ENCODE measurements at regions not wholly inside any gene's neighbourhood (a gene's known extent, or its start where the extent isn't known, plus 50 kb on each side); places are given as distances from the start of the nearest gene placed in this dataset.

DNA sequence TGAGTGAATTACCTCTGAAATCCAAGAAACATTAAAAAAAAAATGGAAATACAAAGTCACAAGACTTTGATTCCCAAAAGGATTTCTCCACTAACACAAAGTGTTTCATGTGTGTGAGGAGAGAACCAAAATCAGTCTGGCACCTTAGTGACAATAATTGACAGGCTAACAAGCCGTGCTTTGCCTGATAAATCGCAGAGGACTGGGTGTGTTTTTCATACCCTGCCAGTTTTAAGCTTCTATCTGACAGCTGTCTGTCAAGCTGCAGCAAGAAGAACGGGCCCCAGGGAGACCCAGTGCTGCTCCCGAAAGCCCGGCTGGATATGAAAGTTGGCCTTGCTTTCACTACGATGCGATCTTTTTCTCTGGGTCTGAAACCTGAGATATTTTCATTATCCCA is 101.6 kb upstream of the KCNK2 start:
- Histone ChIP-seq H2BK12ac (ENCODE audit: low read length) (no peak overlapping the region), H3K27me3 (ENCODE audit: control insufficient read depth in 3 of 3, insufficient read depth in 3 of 3, low read depth in 1 of 3, low read length in 3 of 3) (peaks cover 0 to 26% (median 0%) of the 10 kb centered on the region in 3 experiments), H2BK120ac (ENCODE audit: low read depth, low read length) (no peak overlapping the region), H2AFZ (ENCODE audit: low read length) (no peak overlapping the region), H3K36me3 (replicated peaks in 1 of 2; ENCODE audit: control insufficient read depth in 2 of 2, insufficient read depth in 2 of 2, low read length in 2 of 2) (no peaks in the 10 kb centered on the region), H3K9ac (ENCODE audit: low read depth, low read length, poor library complexity) (no peak overlapping the region), H3K18ac (ENCODE audit: low read length) (no peak overlapping the region), H3K27ac (replicated peaks; ENCODE audit: low read length) (no peak overlapping the region), H3K79me1 (ENCODE audit: low read depth, low read length) (no peaks in the 10 kb centered on the region), H4K91ac (ENCODE audit: low read depth, low read length, poor library complexity) (no peak overlapping the region), H3K4me1 (ENCODE audit: control insufficient read depth in 2 of 2, insufficient read depth in 1 of 2, low read depth in 1 of 2, low read length in 2 of 2) (peaks cover 7 to 9% of the 10 kb centered on the region in 2 donors), H3K23ac (ENCODE audit: low read depth, low read length, poor library complexity) (no peak overlapping the region), H3K9me3 (replicated peaks in 1 of 2; ENCODE audit: control insufficient read depth in 2 of 2, insufficient read depth in 1 of 2, low read depth in 1 of 2, low read length in 2 of 2) (no peaks in the 10 kb centered on the region), H3K14ac (ENCODE audit: low read length) (no peak overlapping the region), H3K4me2 (ENCODE audit: insufficient read depth, low read length, poor library complexity, severe bottlenecking) (no peak overlapping the region), H3K4ac (ENCODE audit: low read length) (no peak overlapping the region), H3K4me3 (ENCODE audit: low read length in 2 of 2) (no peak overlapping the region), H2AK5ac (ENCODE audit: low read depth, low read length) (no peak overlapping the region), H2BK5ac (ENCODE audit: low read length) (no peak overlapping the region), H2BK15ac (ENCODE audit: low read length) (no peak overlapping the region), H4K8ac (ENCODE audit: low read depth, low read length) (no peak overlapping the region)
- DNase-seq (ENCODE audit: low spot score), result no peak
- WGBS, 2 donors (ENCODE audit: extremely low coverage in 2 of 2, insufficient read length in 2 of 2, insufficient replicate concordance in 1 of 2), result no CpG with 5 or more reads among the region's 7 CpGs

DNA sequence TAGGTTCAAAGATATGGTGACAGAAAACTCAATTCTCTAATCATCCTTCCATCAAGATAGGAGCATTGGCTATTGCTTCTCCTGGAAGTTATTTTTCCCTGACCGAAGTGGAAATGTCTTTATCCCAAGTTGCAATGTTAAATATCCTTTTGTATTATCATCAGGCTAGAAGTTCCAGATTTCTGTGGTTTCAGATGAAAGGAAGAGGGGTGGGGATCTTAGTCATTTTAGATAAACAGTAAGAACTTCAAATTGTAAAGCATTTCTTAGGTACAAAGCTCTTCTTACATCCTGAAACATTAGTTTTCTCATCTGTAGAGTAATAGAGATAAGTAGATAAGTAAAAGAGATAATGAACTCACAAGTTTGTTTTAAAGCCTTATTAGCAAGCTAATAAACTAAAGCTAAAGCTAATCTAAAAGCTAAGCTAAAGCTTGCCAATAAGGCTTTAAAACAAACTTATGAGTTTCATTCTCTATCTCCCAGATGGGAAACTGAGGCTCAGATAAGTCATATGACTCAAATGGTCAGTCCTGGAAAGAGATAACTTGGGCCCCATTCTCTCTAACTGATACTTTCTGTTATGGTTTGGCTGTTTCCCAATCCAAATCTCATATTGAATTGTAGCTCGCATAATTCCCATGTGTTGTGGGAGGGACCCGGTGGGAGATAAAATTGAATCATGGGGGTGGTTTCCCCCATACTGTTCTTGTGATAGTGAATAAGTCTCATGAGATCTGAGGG is 99.2 kb upstream of the KCNK2 start:
- no peak overlapping the region for H2BK120ac ChIP-seq (ENCODE audit: low read depth, low read length)
- WGBS, 2 donors (ENCODE audit: extremely low coverage in 2 of 2, insufficient read length in 2 of 2, insufficient replicate concordance in 1 of 2), result no CpG with 5 or more reads among the region's 3 CpGs

GRCh38 chr1:214989341-214989740 is 93.2 kb upstream of the KCNK2 start:
- Histone ChIP-seq H2BK120ac (ENCODE audit: low read depth, low read length) (no peak overlapping the region), H3K14ac (ENCODE audit: low read length) (no peak overlapping the region), H3K4me3 (ENCODE audit: low read length in 2 of 2) (no peak overlapping the region), H3K18ac (ENCODE audit: low read length) (no peak overlapping the region), H3K23ac (ENCODE audit: low read depth, low read length, poor library complexity) (no peak overlapping the region), H4K91ac (ENCODE audit: low read depth, low read length, poor library complexity) (no peak overlapping the region), H2BK15ac (ENCODE audit: low read length) (no peak overlapping the region), H3K36me3 (replicated peaks in 1 of 2; ENCODE audit: control insufficient read depth in 2 of 2, insufficient read depth in 2 of 2, low read length in 2 of 2) (no peaks in the 10 kb centered on the region), H3K4me2 (ENCODE audit: insufficient read depth, low read length, poor library complexity, severe bottlenecking) (no peak overlapping the region), H2BK5ac (ENCODE audit: low read length) (no peak overlapping the region), H3K4ac (ENCODE audit: low read length) (no peak overlapping the region), H3K9ac (ENCODE audit: low read depth, low read length, poor library complexity) (no peak overlapping the region), H3K9me3 (replicated peaks in 1 of 2; ENCODE audit: control insufficient read depth in 2 of 2, insufficient read depth in 1 of 2, low read depth in 1 of 2, low read length in 2 of 2) (no peaks in the 10 kb centered on the region), H4K8ac (ENCODE audit: low read depth, low read length) (no peak overlapping the region), H2BK12ac (ENCODE audit: low read length) (no peak overlapping the region), H2AFZ (ENCODE audit: low read length) (no peak overlapping the region), H3K79me1 (ENCODE audit: low read depth, low read length) (no peaks in the 10 kb centered on the region), H3K4me1 (ENCODE audit: control insufficient read depth in 2 of 2, insufficient read depth in 1 of 2, low read depth in 1 of 2, low read length in 2 of 2) (no peaks in the 10 kb centered on the region), H2AK5ac (ENCODE audit: low read depth, low read length) (no peak overlapping the region), H3K27me3 (ENCODE audit: control insufficient read depth in 3 of 3, insufficient read depth in 3 of 3, low read depth in 1 of 3, low read length in 3 of 3) (no peaks in the 10 kb centered on the region), H3K27ac (replicated peaks; ENCODE audit: low read length) (no peak overlapping the region)
- no peak for DNase-seq (ENCODE audit: low spot score)
- no CpG with 5 or more reads among the region's 1 CpG for WGBS, 2 donors (ENCODE audit: extremely low coverage in 2 of 2, insufficient read length in 2 of 2, insufficient replicate concordance in 1 of 2)

More for the DNA sequence above, 99.2 kb upstream of the KCNK2 start:
- DNase-seq (ENCODE audit: low spot score), result no peak
- Histone ChIP-seq H3K4me2 (ENCODE audit: insufficient read depth, low read length, poor library complexity, severe bottlenecking) (no peak overlapping the region), H3K4me1 (ENCODE audit: control insufficient read depth in 2 of 2, insufficient read depth in 1 of 2, low read depth in 1 of 2, low read length in 2 of 2) (peaks cover 0 to 1% of the 10 kb centered on the region in 2 donors), H3K27me3 (ENCODE audit: control insufficient read depth in 3 of 3, insufficient read depth in 3 of 3, low read depth in 1 of 3, low read length in 3 of 3) (peaks cover 0 to 20% (median 0%) of the 10 kb centered on the region in 3 experiments), H3K23ac (ENCODE audit: low read depth, low read length, poor library complexity) (no peak overlapping the region), H3K36me3 (replicated peaks in 1 of 2; ENCODE audit: control insufficient read depth in 2 of 2, insufficient read depth in 2 of 2, low read length in 2 of 2) (no peaks in the 10 kb centered on the region), H2AK5ac (ENCODE audit: low read depth, low read length) (no peak overlapping the region), H2BK15ac (ENCODE audit: low read length) (no peak overlapping the region), H4K91ac (ENCODE audit: low read depth, low read length, poor library complexity) (no peak overlapping the region), H3K18ac (ENCODE audit: low read length) (no peak overlapping the region), H3K4me3 (ENCODE audit: low read length in 2 of 2) (no peak overlapping the region), H3K27ac (replicated peaks; ENCODE audit: low read length) (no peak overlapping the region), H3K9me3 (replicated peaks in 1 of 2; ENCODE audit: control insufficient read depth in 2 of 2, insufficient read depth in 1 of 2, low read depth in 1 of 2, low read length in 2 of 2) (no peaks in the 10 kb centered on the region), H3K14ac (ENCODE audit: low read length) (no peak overlapping the region), H2AFZ (ENCODE audit: low read length) (no peak overlapping the region), H3K9ac (ENCODE audit: low read depth, low read length, poor library complexity) (no peak overlapping the region), H2BK12ac (ENCODE audit: low read length) (no peak overlapping the region), H3K4ac (ENCODE audit: low read length) (no peak overlapping the region), H3K79me1 (ENCODE audit: low read depth, low read length) (no peaks in the 10 kb centered on the region), H4K8ac (ENCODE audit: low read depth, low read length) (no peak overlapping the region), H2BK5ac (ENCODE audit: low read length) (no peak overlapping the region)

GRCh38 chr1:214990619-214991018 is 91.9 kb upstream of the KCNK2 start:
- DNase-seq (ENCODE audit: low spot score), result no peak
- Histone ChIP-seq H3K14ac (ENCODE audit: low read length) (no peak overlapping the region), H3K27ac (replicated peaks; ENCODE audit: low read length) (no peak overlapping the region), H4K91ac (ENCODE audit: low read depth, low read length, poor library complexity) (no peak overlapping the region), H2BK15ac (ENCODE audit: low read length) (no peak overlapping the region), H3K4me1 (ENCODE audit: control insufficient read depth in 2 of 2, insufficient read depth in 1 of 2, low read depth in 1 of 2, low read length in 2 of 2) (no peaks in the 10 kb centered on the region), H3K79me1 (ENCODE audit: low read depth, low read length) (no peaks in the 10 kb centered on the region), H2BK120ac (ENCODE audit: low read depth, low read length) (no peak overlapping the region), H3K23ac (ENCODE audit: low read depth, low read length, poor library complexity) (no peak overlapping the region), H2BK5ac (ENCODE audit: low read length) (no peak overlapping the region), H3K9ac (ENCODE audit: low read depth, low read length, poor library complexity) (no peak overlapping the region), H3K4ac (ENCODE audit: low read length) (no peak overlapping the region), H4K8ac (ENCODE audit: low read depth, low read length) (no peak overlapping the region), H3K4me3 (ENCODE audit: low read length in 2 of 2) (no peak overlapping the region), H2AK5ac (ENCODE audit: low read depth, low read length) (no peak overlapping the region), H3K36me3 (replicated peaks in 1 of 2; ENCODE audit: control insufficient read depth in 2 of 2, insufficient read depth in 2 of 2, low read length in 2 of 2) (no peaks in the 10 kb centered on the region), H3K4me2 (ENCODE audit: insufficient read depth, low read length, poor library complexity, severe bottlenecking) (no peak overlapping the region), H3K27me3 (ENCODE audit: control insufficient read depth in 3 of 3, insufficient read depth in 3 of 3, low read depth in 1 of 3, low read length in 3 of 3) (no peaks in the 10 kb centered on the region), H2AFZ (ENCODE audit: low read length) (no peak overlapping the region), H3K18ac (ENCODE audit: low read length) (no peak overlapping the region), H3K9me3 (replicated peaks in 1 of 2; ENCODE audit: control insufficient read depth in 2 of 2, insufficient read depth in 1 of 2, low read depth in 1 of 2, low read length in 2 of 2) (no peaks in the 10 kb centered on the region), H2BK12ac (ENCODE audit: low read length) (no peak overlapping the region)
- 100% methylated on average over 2 of the region's 3 CpGs; no CpG with 5 or more reads in 1 of the 2 donors for WGBS, 2 donors (ENCODE audit: extremely low coverage in 2 of 2, insufficient read length in 2 of 2, insufficient replicate concordance in 1 of 2)

Measured in neuronal stem cell (in vitro differentiated cells).